GM12874 (cell line): ENCODE measurements at regions not wholly inside any gene's neighbourhood (a gene's known extent, or its start where the extent isn't known, plus 50 kb on each side); places are given as distances from the start of the nearest gene placed in this dataset.

Experiments
- TF ChIP-seq, protein P1 (sequence below): IDR thresholded peaks from 2 replicates; pipeline ENCODE4 v1.5.1; 2011; ENCODE audit warnings: low read depth, mild to moderate bottlenecking, control low read depth, low read length, moderate library complexity; ENCODE audit not compliant: insufficient read depth

DNA sequence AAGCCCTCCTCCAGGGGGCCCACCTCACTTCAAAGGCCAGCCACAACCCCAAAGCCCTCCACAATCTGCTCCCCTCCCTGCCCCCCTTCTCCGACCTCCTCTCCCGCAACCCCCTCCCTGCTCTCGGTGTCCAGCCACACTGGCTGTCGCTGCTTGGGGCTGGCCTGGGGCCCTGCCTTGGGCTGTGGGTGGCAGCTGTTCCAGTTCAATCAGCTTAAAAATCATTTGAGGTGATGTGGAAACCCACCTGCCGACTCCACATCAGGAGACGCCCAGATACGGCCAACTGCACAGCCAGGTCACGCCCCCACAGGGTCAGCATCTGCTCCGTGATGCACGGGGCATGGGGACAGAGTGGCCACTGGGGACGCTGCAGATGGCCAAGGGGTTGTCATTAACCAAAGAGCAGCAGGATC lies 107.0 kb upstream of the MVB12B start:
- TF ChIP-seq, protein P1, sequence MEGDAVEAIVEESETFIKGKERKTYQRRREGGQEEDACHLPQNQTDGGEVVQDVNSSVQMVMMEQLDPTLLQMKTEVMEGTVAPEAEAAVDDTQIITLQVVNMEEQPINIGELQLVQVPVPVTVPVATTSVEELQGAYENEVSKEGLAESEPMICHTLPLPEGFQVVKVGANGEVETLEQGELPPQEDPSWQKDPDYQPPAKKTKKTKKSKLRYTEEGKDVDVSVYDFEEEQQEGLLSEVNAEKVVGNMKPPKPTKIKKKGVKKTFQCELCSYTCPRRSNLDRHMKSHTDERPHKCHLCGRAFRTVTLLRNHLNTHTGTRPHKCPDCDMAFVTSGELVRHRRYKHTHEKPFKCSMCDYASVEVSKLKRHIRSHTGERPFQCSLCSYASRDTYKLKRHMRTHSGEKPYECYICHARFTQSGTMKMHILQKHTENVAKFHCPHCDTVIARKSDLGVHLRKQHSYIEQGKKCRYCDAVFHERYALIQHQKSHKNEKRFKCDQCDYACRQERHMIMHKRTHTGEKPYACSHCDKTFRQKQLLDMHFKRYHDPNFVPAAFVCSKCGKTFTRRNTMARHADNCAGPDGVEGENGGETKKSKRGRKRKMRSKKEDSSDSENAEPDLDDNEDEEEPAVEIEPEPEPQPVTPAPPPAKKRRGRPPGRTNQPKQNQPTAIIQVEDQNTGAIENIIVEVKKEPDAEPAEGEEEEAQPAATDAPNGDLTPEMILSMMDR, result no peak

DNA sequence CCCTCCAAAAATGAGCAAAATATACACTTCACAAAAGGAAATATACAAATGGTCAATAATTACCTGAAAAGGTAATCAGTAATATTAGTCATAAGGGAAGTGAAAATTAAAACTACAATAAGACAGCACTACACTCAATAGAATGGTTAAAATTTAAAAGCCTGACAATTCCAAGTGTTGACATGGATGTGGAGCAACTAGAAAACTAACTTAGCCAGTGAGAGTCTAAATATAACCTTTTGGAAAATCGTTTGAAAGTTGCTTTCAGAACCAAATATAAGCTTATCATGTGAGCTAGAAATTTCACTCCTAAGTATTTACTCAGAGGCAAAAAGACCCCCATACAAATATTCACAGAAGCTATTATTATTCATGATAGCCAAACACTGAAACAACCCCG lies 105.1 kb upstream of the MVB12B start:
- TF ChIP-seq, protein P1, result no peak

DNA sequence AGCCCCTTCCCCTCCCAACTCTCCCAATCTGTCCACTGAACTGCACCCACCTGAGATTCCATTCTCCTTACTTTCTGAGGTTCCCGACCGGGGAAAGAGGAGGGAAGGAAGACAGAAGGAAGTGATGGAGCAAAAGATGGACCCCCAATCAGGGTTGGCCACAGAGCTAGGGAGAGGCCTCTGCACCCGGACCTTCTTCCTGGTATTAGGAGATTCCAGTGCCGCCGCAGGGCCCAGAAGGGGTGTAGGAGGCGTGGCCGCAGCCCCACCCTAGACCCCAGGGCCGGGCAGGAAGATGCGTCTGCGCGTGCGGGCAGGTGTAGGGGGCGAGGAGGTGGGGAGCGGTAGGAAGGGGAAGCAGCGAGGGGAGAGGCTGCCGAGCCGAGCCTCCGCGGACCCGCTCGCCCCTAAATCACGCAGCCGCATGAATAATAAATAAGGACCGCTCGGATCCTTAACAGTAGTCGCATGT lies 104.2 kb upstream of the MVB12B start:
- TF ChIP-seq, protein P1, result no peak

DNA sequence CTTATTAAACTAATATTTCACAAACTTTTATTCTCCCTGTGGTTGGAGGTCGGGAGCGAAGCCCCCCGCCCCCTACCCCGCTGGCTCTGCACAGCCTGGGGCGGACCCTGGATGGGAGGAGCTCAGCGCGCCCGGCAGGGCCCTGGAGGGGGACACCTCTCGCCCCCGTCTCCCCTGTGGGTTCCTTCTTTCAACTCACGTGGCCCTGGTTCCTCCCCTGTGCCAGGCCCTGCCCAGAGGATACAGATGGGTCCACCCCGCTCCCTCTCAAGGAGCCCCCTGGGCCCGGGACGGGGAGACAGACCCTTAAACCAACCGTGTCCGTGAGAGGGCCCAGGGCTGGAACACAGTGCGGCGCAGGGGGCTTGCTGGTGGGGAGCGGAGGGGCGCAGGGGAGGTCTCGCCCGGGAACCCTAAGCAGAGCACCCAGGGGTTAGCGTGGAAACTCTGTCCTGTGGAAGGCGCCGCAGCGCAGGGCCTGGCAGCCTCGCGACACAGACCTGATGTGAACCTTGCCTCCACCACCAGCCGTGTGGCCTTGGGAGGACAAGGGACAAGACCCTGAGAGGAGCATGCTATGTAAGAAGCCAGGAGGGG lies 103.7 kb upstream of the MVB12B start:
- TF ChIP-seq, protein P1, result no peak

DNA sequence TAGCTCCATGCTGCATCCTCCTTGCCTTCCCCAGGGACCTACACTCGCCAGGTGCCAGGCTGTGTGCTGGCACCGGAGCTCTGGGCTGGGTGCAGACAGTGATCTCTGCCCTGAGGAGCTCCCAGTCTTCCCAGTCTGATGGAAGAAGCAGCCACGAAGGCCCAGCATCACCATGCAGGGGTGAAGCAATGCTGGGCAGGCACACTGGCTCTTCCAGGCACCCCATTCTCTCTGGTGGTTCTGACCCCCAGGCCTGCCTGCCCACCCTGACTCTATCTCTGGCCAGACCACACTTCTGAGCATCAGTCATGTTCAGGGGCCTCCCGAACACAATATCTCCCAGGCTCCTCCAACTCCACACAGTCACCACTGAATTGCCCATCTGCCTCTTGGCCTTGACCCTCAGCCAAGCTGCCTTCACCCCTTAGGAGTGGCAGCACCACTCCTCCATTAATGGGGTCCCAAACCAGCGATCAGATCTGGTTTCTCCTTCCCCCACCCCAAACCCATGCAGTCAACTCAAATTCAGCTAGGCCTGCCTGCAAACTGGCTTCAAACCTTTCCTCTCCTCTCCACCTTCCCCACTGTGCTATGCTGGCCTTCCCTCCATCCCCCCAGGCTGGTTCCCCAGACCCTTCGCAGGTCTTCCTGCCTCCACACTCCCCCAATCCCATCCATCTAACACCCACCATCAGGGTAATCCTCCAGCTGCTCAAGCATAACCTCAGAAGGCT lies 102.7 kb upstream of the MVB12B start:
- TF ChIP-seq, protein P1, result no peak

DNA sequence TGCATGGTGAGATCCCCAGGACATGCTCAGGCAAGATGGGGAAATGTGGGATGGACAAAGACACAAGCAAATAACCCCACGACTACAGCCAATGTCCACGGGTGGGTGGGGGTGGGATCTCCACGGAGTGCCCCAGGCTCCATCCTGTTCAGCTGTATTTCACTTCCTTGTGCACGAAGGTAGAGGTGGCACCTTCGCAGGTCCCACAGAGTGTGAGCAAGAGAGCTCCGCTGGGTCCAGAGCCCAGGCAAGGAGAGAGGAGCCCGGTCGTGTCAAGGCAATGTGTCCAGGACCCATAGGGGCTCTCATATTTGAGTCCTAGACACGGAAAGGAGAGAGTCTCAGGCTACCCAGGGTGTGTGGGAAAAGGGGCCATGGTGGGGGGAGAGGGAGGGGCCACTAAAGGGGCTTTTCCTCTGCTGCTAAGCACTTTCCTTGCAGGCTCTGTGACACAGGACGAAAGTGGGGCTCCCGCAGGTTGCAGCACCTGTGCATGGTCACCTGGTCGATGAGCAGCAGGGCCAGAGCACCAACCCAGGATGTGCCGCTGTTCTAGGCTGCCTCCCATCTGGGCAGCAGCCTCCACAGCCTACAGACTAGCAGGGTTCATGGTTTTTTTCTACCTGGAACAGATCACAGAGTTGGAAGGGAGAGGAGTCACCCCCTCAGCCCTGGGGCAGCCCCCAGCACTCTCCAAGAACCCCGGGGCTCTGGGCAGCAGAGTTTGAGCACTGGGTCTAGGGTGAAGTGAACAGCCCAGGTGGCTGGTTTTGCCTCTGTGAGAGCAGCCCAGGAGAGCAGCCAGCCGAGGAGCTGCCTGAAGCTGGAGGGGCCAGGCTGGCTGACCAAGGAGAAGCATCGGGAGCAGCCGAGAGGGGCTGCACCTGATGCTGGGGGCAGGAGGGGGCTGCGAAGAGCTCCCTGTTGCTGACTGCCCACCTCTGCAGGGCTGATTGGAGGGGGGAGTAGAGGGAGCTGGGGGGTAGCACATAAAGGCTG lies 100.7 kb upstream of the MVB12B start:
- TF ChIP-seq, protein P1, result no peak
